GM23338 (cell line): ENCODE measurements at regions not wholly inside any gene's neighbourhood (a gene's known extent, or its start where the extent isn't known, plus 50 kb on each side); places are given as distances from the start of the nearest gene placed in this dataset.

ENCODE experiments used
- ATAC-seq: fragments of 200-7000 bp; cut with Tn5 transposase; 3 replicates; pipeline ENCODE4 v1.9.1; 2020
- DNase-seq: peaks from one replicate; pipeline ENCODE4 v3.0.0-alpha.2; 2015; ENCODE audit warnings: low spot score
- H2AFZ ChIP-seq: fragments of 200-600 bp; sonication (generic); 2 replicates; pipeline ENCODE4 v1.8.0; 2016; ENCODE audit warnings: antibody characterized with exemption, mild to moderate bottlenecking, moderate library complexity
- H3F3A ChIP-seq: fragments of 200-600 bp; sonication (generic); replicated peaks from 2 replicates; pipeline ENCODE4 v1.8.0; 2017; ENCODE audit warnings: antibody characterized with exemption, mixed run types, low read depth
- H3K27ac ChIP-seq: fragments of 200-600 bp; sonication (generic); 2 replicates; pipeline ENCODE4 v1.6.1; 2016; ENCODE audit warnings: low read depth
- H3K27me3 ChIP-seq: fragments of 200-600 bp; sonication (generic); 2 replicates; pipeline ENCODE4 v1.8.0; 2016; ENCODE audit warnings: mild to moderate bottlenecking, mixed run types, moderate library complexity; ENCODE audit not compliant: insufficient read depth
- H3K36me3 ChIP-seq: fragments of 200-600 bp; sonication (generic); 2 replicates; pipeline ENCODE4 v1.8.0; 2016; ENCODE audit warnings: mild to moderate bottlenecking; ENCODE audit not compliant: insufficient read depth
- H3K4me1 ChIP-seq: fragments of 200-600 bp; sonication (generic); 2 replicates; pipeline ENCODE4 v1.8.0; 2016; ENCODE audit warnings: mild to moderate bottlenecking, moderate library complexity; ENCODE audit not compliant: insufficient read depth
- H3K4me2 ChIP-seq: fragments of 200-600 bp; sonication (generic); 2 replicates; pipeline ENCODE4 v1.7.1; 2017; ENCODE audit warnings: mixed run types
- H3K4me3 ChIP-seq: fragments of 200-600 bp; sonication (generic); 2 replicates; pipeline ENCODE4 v1.6.1; 2016; ENCODE audit warnings: mixed run types
- H3K79me2 ChIP-seq: fragments of 200-600 bp; sonication (generic); replicated peaks from 2 replicates; pipeline ENCODE4 v1.8.0; 2017; ENCODE audit warnings: mild to moderate bottlenecking; ENCODE audit not compliant: insufficient read depth
- H3K9me2 ChIP-seq: fragments of 200-600 bp; sonication (generic); 2 replicates; pipeline ENCODE4 v1.8.0; 2017; ENCODE audit not compliant: insufficient read depth
- H4K20me1 ChIP-seq: fragments of 200-600 bp; sonication (generic); replicated peaks from 2 replicates; pipeline ENCODE4 v1.8.0; 2017; ENCODE audit warnings: mild to moderate bottlenecking; ENCODE audit not compliant: insufficient read depth
- H3K27ac Mint-ChIP-seq: 2 replicates; pipeline ENCODE4 v1.8.0; 2020; ENCODE audit warnings: inconsistent platforms, mild to moderate bottlenecking, moderate library complexity, mixed read lengths
- H3K27me3 Mint-ChIP-seq: 3 replicates; pipeline ENCODE4 v1.8.0; 2022; ENCODE audit warnings: low read depth, mild to moderate bottlenecking, moderate library complexity, mixed read lengths, inconsistent platforms; ENCODE audit not compliant: insufficient read depth, poor library complexity
- H3K36me3 Mint-ChIP-seq: 3 replicates; pipeline ENCODE4 v1.8.0; 2021; ENCODE audit warnings: low read depth, mild to moderate bottlenecking, inconsistent platforms, moderate library complexity, mixed read lengths
- H3K4me1 Mint-ChIP-seq: 3 replicates; pipeline ENCODE4 v1.8.0; 2020; ENCODE audit warnings: mild to moderate bottlenecking, inconsistent platforms, mixed read lengths
- H3K4me3 Mint-ChIP-seq: 3 replicates; pipeline ENCODE4 v1.8.0; 2021; ENCODE audit warnings: moderate library complexity, mild to moderate bottlenecking, inconsistent platforms, mixed read lengths
- H3K9me3 Mint-ChIP-seq: 3 replicates; pipeline ENCODE4 v1.8.0; 2020; ENCODE audit warnings: moderate library complexity, mild to moderate bottlenecking, inconsistent platforms, mixed read lengths
- CREB1 ChIP-seq: fragments of 250-450 bp; sonication (Bioruptor Pico); IDR thresholded peaks from 2 replicates; pipeline ENCODE4 v1.5.0; 2020; ENCODE audit warnings: low read depth, mild to moderate bottlenecking, moderate library complexity
- EZH2 ChIP-seq: fragments of 200-600 bp; sonication (generic); IDR thresholded peaks from one replicate; pipeline ENCODE4 v1.8.0; 2017; ENCODE audit warnings: antibody characterized with exemption, mild to moderate bottlenecking, low read depth; ENCODE audit not compliant: unreplicated experiment
- EZH2phosphoT487 ChIP-seq: fragments of 200-600 bp; sonication (generic); IDR thresholded peaks from one replicate; pipeline ENCODE4 v1.8.1; 2018; ENCODE audit warnings: antibody characterized with exemption; ENCODE audit not compliant: unreplicated experiment
- JUNB ChIP-seq: IDR thresholded peaks from one replicate; pipeline ENCODE4 v1.6.1; 2016; ENCODE audit warnings: antibody characterized with exemption; ENCODE audit not compliant: unreplicated experiment
- POLR2AphosphoS5 ChIP-seq: IDR thresholded peaks from 2 replicates; pipeline ENCODE4 v1.6.1; 2016; ENCODE audit warnings: antibody characterized with exemption, low read depth
- STAT1 ChIP-seq: IDR thresholded peaks from one replicate; pipeline ENCODE4 v1.6.1; 2016; ENCODE audit warnings: antibody characterized with exemption; ENCODE audit not compliant: unreplicated experiment
- ZNF114 ChIP-seq: fragments of 250-450 bp; sonication (Bioruptor Pico); IDR thresholded peaks from 2 replicates; pipeline ENCODE4 v1.5.0; 2020; ENCODE audit warnings: mild to moderate bottlenecking, moderate library complexity
- ZNF331 ChIP-seq: fragments of 250-450 bp; sonication (Bioruptor Pico); IDR thresholded peaks from 2 replicates; pipeline ENCODE4 v1.5.0; 2020; ENCODE audit warnings: low read depth, mild to moderate bottlenecking, moderate library complexity
- TF ChIP-seq, protein P1 (sequence below): IDR thresholded peaks from 2 replicates; pipeline ENCODE4 v1.6.1; 2016; ENCODE audit warnings: antibody characterized with exemption
- TF ChIP-seq, protein P2 (sequence below): IDR thresholded peaks from one replicate; pipeline ENCODE4 v1.6.1; 2018; ENCODE audit warnings: antibody characterized with exemption; ENCODE audit not compliant: unreplicated experiment
- TF ChIP-seq, protein P3 (sequence below), 2 experiments: fragments of 200-600 bp in 1 of 2; sonication (generic) in 1 of 2; conservative IDR thresholded peaks; 2 replicates each; pipeline versions ENCODE4 v1.5.1 to v1.6.1; 2016 to 2017; ENCODE audit warnings: antibody characterized with exemption in 2 of 2, low read depth in 2 of 2, mild to moderate bottlenecking in 2 of 2, moderate library complexity in 1 of 2

DNA sequence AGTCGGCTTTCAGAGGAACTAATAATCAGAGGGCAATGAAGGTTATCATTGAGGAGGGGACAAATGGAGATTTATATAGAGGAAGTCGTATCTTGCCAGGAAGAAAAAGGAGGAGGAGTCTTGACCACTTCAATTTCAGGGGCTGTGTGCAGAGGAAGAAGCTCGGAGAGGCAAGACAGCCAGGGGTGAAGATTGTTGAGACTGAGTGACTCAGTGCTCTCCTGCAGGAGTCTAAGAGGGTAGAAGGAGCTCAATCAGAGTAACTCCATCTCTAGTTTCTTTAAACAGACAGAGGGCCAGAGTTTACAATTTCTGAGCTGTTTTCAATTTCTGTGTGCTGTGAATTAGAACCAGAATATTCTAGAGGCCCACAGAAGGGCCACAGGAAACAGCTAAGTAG is 439.3 kb upstream of the PRICKLE1 start:
- Mint-ChIP-seq H3K27me3 (peaks cover 2% of the 10 kb centered on the region), H3K36me3 (no peaks in the 10 kb centered on the region), H3K4me1 (no peaks in the 10 kb centered on the region), H3K9me3 (peaks cover 19% of the 10 kb centered on the region; the same call in 2 of the 3 replicates), H3K27ac (no peak overlapping the region), H3K4me3 (no peak overlapping the region)
- ATAC-seq (no peak), DNase-seq (no peak)
- H2AFZ ChIP-seq: no peak overlapping the region
- H3K79me2 ChIP-seq: no peaks in the 10 kb centered on the region
- no peaks in the 10 kb centered on the region for H4K20me1 ChIP-seq
- no peaks in the 10 kb centered on the region for H3K27me3 ChIP-seq
- no peaks in the 10 kb centered on the region for H3K36me3 ChIP-seq
- H3K4me3 ChIP-seq: no peak overlapping the region
- no peak overlapping the region for H3K27ac ChIP-seq
- 0 out of 2 replicates have a peak, but pooled peaks cover 6% of the 10 kb centered on the region for H3K9me2 ChIP-seq
- H3K4me2 ChIP-seq: no peak overlapping the region
- no peaks in the 10 kb centered on the region for H3K4me1 ChIP-seq
- TF ChIP-seq, protein P1, sequence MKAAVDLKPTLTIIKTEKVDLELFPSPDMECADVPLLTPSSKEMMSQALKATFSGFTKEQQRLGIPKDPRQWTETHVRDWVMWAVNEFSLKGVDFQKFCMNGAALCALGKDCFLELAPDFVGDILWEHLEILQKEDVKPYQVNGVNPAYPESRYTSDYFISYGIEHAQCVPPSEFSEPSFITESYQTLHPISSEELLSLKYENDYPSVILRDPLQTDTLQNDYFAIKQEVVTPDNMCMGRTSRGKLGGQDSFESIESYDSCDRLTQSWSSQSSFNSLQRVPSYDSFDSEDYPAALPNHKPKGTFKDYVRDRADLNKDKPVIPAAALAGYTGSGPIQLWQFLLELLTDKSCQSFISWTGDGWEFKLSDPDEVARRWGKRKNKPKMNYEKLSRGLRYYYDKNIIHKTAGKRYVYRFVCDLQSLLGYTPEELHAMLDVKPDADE: no peak
- TF ChIP-seq JUNB (no peak), POLR2AphosphoS5 (no peak), EZH2 (no peak), CREB1 (CRISPR knock-in tag) (no peak)
- TF ChIP-seq, protein P2, sequence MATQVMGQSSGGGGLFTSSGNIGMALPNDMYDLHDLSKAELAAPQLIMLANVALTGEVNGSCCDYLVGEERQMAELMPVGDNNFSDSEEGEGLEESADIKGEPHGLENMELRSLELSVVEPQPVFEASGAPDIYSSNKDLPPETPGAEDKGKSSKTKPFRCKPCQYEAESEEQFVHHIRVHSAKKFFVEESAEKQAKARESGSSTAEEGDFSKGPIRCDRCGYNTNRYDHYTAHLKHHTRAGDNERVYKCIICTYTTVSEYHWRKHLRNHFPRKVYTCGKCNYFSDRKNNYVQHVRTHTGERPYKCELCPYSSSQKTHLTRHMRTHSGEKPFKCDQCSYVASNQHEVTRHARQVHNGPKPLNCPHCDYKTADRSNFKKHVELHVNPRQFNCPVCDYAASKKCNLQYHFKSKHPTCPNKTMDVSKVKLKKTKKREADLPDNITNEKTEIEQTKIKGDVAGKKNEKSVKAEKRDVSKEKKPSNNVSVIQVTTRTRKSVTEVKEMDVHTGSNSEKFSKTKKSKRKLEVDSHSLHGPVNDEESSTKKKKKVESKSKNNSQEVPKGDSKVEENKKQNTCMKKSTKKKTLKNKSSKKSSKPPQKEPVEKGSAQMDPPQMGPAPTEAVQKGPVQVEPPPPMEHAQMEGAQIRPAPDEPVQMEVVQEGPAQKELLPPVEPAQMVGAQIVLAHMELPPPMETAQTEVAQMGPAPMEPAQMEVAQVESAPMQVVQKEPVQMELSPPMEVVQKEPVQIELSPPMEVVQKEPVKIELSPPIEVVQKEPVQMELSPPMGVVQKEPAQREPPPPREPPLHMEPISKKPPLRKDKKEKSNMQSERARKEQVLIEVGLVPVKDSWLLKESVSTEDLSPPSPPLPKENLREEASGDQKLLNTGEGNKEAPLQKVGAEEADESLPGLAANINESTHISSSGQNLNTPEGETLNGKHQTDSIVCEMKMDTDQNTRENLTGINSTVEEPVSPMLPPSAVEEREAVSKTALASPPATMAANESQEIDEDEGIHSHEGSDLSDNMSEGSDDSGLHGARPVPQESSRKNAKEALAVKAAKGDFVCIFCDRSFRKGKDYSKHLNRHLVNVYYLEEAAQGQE: no peak
- no peaks in the 10 kb centered on the region for H3F3A ChIP-seq

DNA sequence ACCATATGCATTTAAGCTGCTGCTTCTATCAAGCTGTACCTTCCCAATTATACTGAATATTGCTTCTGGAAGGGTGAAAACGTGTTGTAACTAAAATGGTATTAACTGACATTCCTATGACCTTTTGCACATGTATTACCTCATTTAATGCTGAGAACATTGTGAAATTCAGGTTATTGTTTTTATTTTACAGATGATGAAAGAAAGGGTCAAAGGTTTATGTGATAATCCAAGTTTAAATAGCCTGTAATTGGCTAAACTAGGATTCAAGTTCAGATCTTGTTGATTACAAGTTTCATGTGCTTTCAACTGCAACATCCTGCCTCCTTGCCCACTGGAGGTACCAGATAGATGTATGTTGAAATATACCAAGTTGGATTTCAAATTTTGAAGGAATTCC is 433.3 kb upstream of the PRICKLE1 start:
- Histone ChIP-seq H3K36me3 (no peaks in the 10 kb centered on the region), H3K27ac (no peak overlapping the region), H2AFZ (no peak overlapping the region), H3K4me1 (no peaks in the 10 kb centered on the region), H3K79me2 (no peaks in the 10 kb centered on the region), H3K4me2 (no peak overlapping the region), H3K27me3 (no peaks in the 10 kb centered on the region), H4K20me1 (no peaks in the 10 kb centered on the region), H3F3A (no peaks in the 10 kb centered on the region), H3K4me3 (no peak overlapping the region), H3K9me2 (peaks cover 6% of the 10 kb centered on the region; the same call in 1 of the 2 replicates)
- H3K4me3 Mint-ChIP-seq: no peak overlapping the region
- DNase-seq: no peak
- no peaks in the 10 kb centered on the region for H3K9me3 Mint-ChIP-seq
- no peaks in the 10 kb centered on the region for H3K27me3 Mint-ChIP-seq
- no peak for ATAC-seq
- no peak overlapping the region for H3K27ac Mint-ChIP-seq
- H3K36me3 Mint-ChIP-seq: no peaks in the 10 kb centered on the region
- peaks cover 3% of the 10 kb centered on the region; the same call in 2 of the 3 replicates for H3K4me1 Mint-ChIP-seq
- TF ChIP-seq EZH2: no peak
- TF ChIP-seq, protein P1: no peak
- no peak for TF ChIP-seq CREB1 (CRISPR knock-in tag)
- TF ChIP-seq EZH2phosphoT487: no peak
- TF ChIP-seq STAT1: no peak
- no peak for TF ChIP-seq ZNF114 (CRISPR knock-in tag)
- no peak for TF ChIP-seq JUNB
- TF ChIP-seq ZNF331 (CRISPR knock-in tag): no peak
- TF ChIP-seq, protein P3, sequence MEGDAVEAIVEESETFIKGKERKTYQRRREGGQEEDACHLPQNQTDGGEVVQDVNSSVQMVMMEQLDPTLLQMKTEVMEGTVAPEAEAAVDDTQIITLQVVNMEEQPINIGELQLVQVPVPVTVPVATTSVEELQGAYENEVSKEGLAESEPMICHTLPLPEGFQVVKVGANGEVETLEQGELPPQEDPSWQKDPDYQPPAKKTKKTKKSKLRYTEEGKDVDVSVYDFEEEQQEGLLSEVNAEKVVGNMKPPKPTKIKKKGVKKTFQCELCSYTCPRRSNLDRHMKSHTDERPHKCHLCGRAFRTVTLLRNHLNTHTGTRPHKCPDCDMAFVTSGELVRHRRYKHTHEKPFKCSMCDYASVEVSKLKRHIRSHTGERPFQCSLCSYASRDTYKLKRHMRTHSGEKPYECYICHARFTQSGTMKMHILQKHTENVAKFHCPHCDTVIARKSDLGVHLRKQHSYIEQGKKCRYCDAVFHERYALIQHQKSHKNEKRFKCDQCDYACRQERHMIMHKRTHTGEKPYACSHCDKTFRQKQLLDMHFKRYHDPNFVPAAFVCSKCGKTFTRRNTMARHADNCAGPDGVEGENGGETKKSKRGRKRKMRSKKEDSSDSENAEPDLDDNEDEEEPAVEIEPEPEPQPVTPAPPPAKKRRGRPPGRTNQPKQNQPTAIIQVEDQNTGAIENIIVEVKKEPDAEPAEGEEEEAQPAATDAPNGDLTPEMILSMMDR (conservative IDR thresholded peaks at IDR 0.05; ENCODE audit: low read depth in 2 of 2): no peak
- TF ChIP-seq, protein P2: no peak
